GM13977 (cell line): ENCODE measurements at regions not wholly inside any gene's neighbourhood (a gene's known extent, or its start where the extent isn't known, plus 50 kb on each side); places are given as distances from the start of the nearest gene placed in this dataset.

Experiments used
- DNase-seq: peaks from one replicate; pipeline ENCODE4 v3.0.0; 2012; ENCODE audit warnings: low spot score
- in situ Hi-C: fragments of 300-500 bp; cut with MboI; formaldehyde crosslinking; loops from one replicate; pipeline ENCODE4 v1.12.0; 2022; ENCODE audit warnings: low sequenced_read_pairs, low pct_unique_long_range_greater_than_20kb, mixed read lengths, inconsistent platforms; ENCODE audit not compliant: unreplicated experiment
- TF ChIP-seq, protein P1 (sequence below): IDR thresholded peaks from 2 replicates; pipeline ENCODE4 v1.5.1; 2012; ENCODE audit warnings: mild to moderate bottlenecking, control low read depth; ENCODE audit not compliant: insufficient read depth; ENCODE audit errors: extremely low read depth, missing control alignments

DNA sequence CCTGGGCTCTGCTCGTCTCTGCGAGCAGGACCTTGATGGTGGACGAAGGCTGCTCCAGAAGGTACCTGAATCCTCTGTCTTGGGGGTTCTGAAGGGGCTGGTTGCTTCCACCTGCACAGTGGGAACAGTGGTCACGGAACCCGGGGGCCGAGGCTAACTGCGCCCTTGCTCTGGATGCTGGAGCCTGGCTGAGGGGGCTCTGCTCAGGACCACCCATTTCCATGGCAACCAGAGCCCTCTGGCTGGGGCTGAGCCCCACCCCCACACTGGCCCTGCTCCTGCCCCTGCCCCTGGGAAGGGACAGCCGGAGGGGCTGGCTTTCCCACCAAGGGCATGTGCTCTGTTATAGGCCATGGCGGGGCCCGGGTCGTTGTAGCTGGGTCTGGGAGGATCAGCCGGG lies 462.3 kb downstream of the PTPRU start:
- TF ChIP-seq, protein P1, sequence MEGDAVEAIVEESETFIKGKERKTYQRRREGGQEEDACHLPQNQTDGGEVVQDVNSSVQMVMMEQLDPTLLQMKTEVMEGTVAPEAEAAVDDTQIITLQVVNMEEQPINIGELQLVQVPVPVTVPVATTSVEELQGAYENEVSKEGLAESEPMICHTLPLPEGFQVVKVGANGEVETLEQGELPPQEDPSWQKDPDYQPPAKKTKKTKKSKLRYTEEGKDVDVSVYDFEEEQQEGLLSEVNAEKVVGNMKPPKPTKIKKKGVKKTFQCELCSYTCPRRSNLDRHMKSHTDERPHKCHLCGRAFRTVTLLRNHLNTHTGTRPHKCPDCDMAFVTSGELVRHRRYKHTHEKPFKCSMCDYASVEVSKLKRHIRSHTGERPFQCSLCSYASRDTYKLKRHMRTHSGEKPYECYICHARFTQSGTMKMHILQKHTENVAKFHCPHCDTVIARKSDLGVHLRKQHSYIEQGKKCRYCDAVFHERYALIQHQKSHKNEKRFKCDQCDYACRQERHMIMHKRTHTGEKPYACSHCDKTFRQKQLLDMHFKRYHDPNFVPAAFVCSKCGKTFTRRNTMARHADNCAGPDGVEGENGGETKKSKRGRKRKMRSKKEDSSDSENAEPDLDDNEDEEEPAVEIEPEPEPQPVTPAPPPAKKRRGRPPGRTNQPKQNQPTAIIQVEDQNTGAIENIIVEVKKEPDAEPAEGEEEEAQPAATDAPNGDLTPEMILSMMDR: no peak
- in situ Hi-C loops: no loop called here
- no peak for DNase-seq

DNA sequence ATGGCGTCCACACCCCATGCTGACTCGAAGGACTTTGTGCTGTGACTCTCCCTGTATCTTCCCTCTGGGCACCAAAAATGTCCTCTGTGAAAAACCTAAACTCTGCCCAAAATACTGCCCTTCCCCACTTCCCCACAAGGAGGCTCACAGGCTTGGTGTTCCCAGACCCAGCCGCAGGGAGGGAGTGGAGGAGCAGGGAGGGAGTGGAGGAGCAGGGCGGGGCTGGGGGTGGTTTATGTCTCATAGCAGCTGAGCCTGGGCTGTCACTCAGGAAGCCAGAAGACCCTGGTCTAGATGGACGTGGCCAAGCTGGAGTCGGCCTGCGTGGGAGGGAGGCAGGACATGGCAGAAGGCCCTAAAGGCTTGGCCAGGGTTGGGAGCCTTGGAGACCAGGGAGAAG lies 461.7 kb downstream of the PTPRU start:
- TF ChIP-seq, protein P1: no peak
- DNase-seq: no peak
- in situ Hi-C loops: no loop called here

DNA sequence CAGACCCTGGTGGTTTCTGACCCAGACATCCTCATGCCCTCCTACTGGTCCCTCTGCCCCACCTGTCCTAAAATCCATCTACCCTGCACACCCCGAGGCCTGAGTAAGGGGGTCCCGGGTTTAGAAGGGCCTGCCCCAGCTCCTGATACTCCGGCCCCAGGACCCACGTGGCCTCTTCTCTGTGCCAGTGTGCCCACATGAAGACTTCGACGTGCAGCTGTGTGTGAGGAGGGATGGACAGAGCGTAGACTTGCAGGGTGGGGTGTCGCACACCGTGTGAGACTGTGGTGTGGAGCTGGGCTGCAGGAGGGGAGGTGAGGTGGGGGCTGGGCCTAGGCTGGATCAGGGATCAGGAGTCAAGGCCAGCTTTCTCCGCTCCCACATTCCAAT lies 461.1 kb downstream of the PTPRU start:
- in situ Hi-C loops: no loop called here
- TF ChIP-seq, protein P1: no peak

DNA sequence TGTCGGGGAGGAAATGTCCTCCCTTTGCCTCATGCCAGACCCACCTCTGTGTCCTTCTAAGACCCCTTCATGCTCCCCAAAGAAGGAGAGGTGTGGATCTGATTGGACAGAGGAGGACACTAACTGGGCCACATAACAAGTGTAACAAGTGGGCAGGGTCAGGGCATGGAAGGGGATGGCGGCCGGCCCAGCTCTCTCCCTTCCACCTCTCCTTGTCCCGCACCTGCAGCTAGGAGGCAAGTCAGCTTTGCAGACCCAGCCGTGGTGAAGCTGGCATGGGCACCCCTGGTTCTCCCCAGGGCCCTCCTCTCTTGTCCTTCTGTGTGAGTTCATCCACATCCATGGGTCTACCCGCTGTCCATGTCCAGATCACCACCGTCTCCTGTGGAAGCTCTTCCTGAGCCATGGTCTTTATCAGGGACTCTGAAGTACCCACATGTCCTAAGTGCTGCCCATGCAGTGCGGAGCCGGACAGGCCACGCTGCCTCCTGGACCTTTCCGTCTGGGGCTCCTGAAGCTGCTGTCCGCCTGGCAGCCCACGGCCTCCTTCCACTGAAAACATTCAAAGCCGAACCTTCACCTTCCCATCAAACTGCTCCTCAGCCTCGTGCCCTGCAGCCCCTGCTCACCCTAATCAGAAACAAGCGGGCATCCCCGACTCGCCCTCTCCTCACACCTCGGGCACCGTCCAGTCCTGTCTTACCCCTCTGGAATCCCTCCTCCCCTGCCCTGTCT lies 460.5 kb downstream of the PTPRU start:
- in situ Hi-C loops: no loop called here
- TF ChIP-seq, protein P1: no peak
- no peak for DNase-seq

More for the DNA sequence above, 461.1 kb downstream of the PTPRU start:
- DNase-seq: no peak

DNA sequence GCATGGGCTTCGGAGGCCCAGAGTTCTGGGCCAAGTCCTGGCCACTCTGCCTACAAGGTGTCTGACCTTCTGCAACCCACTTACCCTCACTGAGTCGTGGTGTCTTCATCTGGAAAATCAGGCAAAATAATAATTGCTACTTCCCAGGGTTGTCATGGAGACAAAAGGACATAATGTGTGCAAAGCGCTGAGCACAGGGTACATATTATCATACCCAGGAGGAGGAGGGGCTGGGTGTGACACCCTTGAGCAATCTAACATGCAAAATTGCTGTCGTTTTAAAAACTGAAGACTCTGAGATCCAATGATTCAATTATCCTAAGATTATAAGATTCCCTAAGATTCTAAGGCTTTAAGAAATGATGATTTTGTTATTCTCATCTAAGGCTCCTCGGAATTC lies 459.5 kb downstream of the PTPRU start:
- in situ Hi-C loops: no loop called here
- TF ChIP-seq, protein P1: no peak
- no peak for DNase-seq

DNA sequence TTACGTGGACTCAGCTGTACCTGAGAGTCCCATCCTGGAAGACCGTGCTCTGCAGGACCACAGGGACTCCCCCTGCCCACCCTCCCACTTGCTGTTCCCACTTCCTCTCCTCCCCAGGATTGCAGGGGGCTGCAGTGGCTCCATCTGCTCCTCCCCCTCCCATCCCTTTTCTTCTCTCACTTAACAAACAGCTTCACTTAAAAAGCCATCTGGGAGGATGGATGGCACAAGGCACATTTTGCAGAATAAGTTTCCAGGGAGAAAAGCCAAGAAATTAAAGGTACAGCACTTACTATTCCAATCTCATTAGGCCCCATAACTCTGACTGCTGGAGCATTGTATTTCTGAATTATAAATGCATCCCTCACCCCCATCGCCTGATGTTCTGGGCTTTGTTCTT lies 458.7 kb downstream of the PTPRU start:
- in situ Hi-C loops: no loop called here
- DNase-seq: no peak
- TF ChIP-seq, protein P1: no peak
